ENCODE measurements at regions not wholly inside any gene's neighbourhood (a gene's known extent, or its start where the extent isn't known, plus 50 kb on each side); places are given as distances from the start of the nearest gene placed in this dataset.

GRCh38 chr5:158485047-158485446 is 614.7 kb downstream of the EBF1 start:
- H3K36me3 ChIP-seq = no peaks in the 10 kb centered on the region
- intact Hi-C loops (cut with DNase I) = loop anchor here in 3 of 10 donors (10.0 kb wide), 2 partner anchors 60 to 210 kb away; no protein-coding TSS in a partner anchor
- DNase-seq (peak in 1 of 2 donors; percentile 53), ATAC-seq (peak; percentile 58 to 72 (median 70))
- H3K27ac ChIP-seq = peak overlapping the region; percentile 31 to 81 (median 61)
- H3K4me1 ChIP-seq = peaks cover 2 to 69% (median 24%) of the 10 kb centered on the region in 9 donors
- TF ChIP-seq CTCF (IDR thresholded peaks at IDR 0.05) = no peak
- no peaks in the 10 kb centered on the region for H3K27me3 ChIP-seq
- WGBS, 2 donors = 68 to 71% methylated on average over 10 of the region's 10 CpGs
- H3K9me3 ChIP-seq = no peaks in the 10 kb centered on the region
- no peak overlapping the region for H3K4me3 ChIP-seq

- peak overlapping the region; percentile 17 to 81 (median 61) for H3K27ac ChIP-seq
- no peak for DNase-seq
Observed at GRCh38 chr5:158484150-158484549, 615.6 kb downstream of the EBF1 start.

GRCh38 chr5:158483281-158483860 is 616.3 kb downstream of the EBF1 start:
- H3K4me3 ChIP-seq = no peak overlapping the region
- peak overlapping the region; percentile 22 to 81 (median 61) for H3K27ac ChIP-seq
- H3K36me3 ChIP-seq = no peaks in the 10 kb centered on the region
- ATAC-seq (peak in 6 of 8 donors; percentile 18 to 65 (median 29)), DNase-seq (no peak)
- intact Hi-C loops (cut with DNase I) = loop anchor here in 3 of 10 donors (5.0 to 10.0 kb wide), 4 partner anchors 61 to 619 kb away; no protein-coding TSS in a partner anchor
- TF ChIP-seq CTCF (IDR thresholded peaks at IDR 0.05) = no peak
- H3K4me1 ChIP-seq = peaks cover 2 to 62% (median 24%) of the 10 kb centered on the region in 9 donors
- 37 to 47% methylated on average over 6 of the region's 6 CpGs for WGBS, 2 donors
- no peaks in the 10 kb centered on the region for H3K27me3 ChIP-seq
- no peaks in the 10 kb centered on the region for H3K9me3 ChIP-seq

More at GRCh38 chr5:158484150-158484549, 615.6 kb downstream of the EBF1 start:
- intact Hi-C loops (cut with DNase I) = loop anchor here in 3 of 10 donors (5.0 to 10.0 kb wide), 4 partner anchors 61 to 618 kb away; no protein-coding TSS in a partner anchor
- Histone ChIP-seq H3K27me3 (no peaks in the 10 kb centered on the region), H3K36me3 (no peaks in the 10 kb centered on the region), H3K4me3 (no peak overlapping the region), H3K4me1 (peaks cover 2 to 68% (median 24%) of the 10 kb centered on the region in 9 donors), H3K9me3 (no peaks in the 10 kb centered on the region)
- 57 to 62% methylated on average over 1 of the region's 1 CpG for WGBS, 2 donors
- no peak for TF ChIP-seq CTCF (IDR thresholded peaks at IDR 0.05)
- ATAC-seq = peak in 1 of 8 donors; percentile 14

- no peak overlapping the region for H3K4me3 ChIP-seq
- H3K9me3 ChIP-seq = no peaks in the 10 kb centered on the region
- peaks cover 2 to 54% (median 24%) of the 10 kb centered on the region in 9 donors for H3K4me1 ChIP-seq
- DNase-seq (no peak), ATAC-seq (no peak)
- peaks cover 0 to 4% (median 0%) of the 10 kb centered on the region in 7 donors for H3K27me3 ChIP-seq
- H3K27ac ChIP-seq = peak overlapping the region in 6 of 10 donors; percentile 43 to 81 (median 71)
- intact Hi-C loops (cut with DNase I) = loop anchor here in 3 of 10 donors (5.0 to 10.0 kb wide), 4 partner anchors 60 to 620 kb away; no protein-coding TSS in a partner anchor
- H3K36me3 ChIP-seq = no peaks in the 10 kb centered on the region
- WGBS, 2 donors = 70 to 76% methylated on average over 2 of the region's 2 CpGs
- no peak for TF ChIP-seq CTCF (IDR thresholded peaks at IDR 0.05)
Observed at GRCh38 chr5:158482125-158482524, 617.6 kb downstream of the EBF1 start.
